ENCODE measurements at regions not wholly inside any gene's neighbourhood (a gene's known extent, or its start where the extent isn't known, plus 50 kb on each side); places are given as distances from the start of the nearest gene placed in this dataset.
A peak's percentile ranks its signal among the peaks of the same experiment; 100 is the strongest.

- ATAC-seq, result peak in 1 of 2 donors; percentile 25
- Histone ChIP-seq H3K27me3 (no peaks in the 10 kb centered on the region), H3K9me3 (no peaks in the 10 kb centered on the region), H3K36me3 (no peaks in the 10 kb centered on the region), H3K27ac (peak overlapping the region; percentile 66 to 84 (median 78)), H3K4me3 (no peak overlapping the region), H3K4me1 (peaks cover 80 to 83% of the 10 kb centered on the region in 2 donors)
- in situ Hi-C loops (cut with MboI; ENCODE audit: low sequenced_read_pairs in 4 of 4) (no loop called here), intact Hi-C loops (cut with DNase I; ENCODE audit: low total_unique reads) (no loop called here)
- TF ChIP-seq POLR2A (IDR thresholded peaks at IDR 0.05) (no peak), CTCF (IDR thresholded peaks at IDR 0.05 in 4 of 5, conservative IDR thresholded peaks at IDR 0.05 in 1 of 5) (no peak)
- peak in 1 of 2 donors; percentile 37 for DNase-seq
Observed at GRCh38 chr2:219706823-219707281, 79.4 kb downstream of the SLC4A3 start.

DNA sequence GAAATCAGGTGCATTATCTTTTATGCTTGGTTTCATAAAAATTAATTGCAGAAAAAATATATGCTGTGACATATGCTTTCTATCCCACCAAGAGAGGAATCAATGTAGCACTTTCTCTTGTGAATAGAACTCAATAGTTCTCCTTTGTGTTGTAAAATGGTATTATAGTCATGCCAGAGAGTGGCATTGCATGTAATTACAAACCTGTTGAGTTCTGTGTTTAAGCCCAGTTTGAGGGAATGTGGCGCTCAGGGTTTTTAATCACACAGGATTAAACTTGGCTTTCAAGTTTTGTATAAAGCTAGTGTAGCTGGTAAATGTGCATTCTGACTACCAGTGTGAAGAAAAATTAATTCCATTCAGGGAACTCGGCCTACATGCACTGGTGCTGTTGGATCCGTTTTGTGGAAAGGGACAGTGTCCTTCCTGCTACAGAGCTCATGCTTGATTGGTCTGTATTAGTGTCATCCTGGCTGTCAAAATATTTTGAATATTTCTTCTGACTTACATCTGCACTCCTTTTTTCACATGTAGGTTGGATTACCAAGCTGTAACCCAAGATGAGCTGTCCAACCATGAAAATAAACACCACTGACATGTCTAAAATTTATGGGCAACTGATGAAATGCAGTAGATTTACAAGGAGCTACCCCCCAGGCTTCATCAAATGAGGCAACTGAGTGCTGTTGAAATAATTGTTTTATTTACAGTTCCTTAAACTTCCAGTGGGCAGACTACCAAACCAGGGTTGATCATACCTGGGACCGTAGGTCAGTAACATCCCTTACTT is 80.3 kb downstream of the SLC4A3 start:
- H3K27ac ChIP-seq, result peak overlapping the region; percentile 66 to 84 (median 78)
- H3K9me3 ChIP-seq, result no peaks in the 10 kb centered on the region
- DNase-seq, result peak in 1 of 2 donors; percentile 36
- peaks cover 72 to 74% of the 10 kb centered on the region in 2 donors for H3K4me1 ChIP-seq
- ATAC-seq, result peak; percentile 52 to 64
- no peaks in the 10 kb centered on the region for H3K27me3 ChIP-seq
- no peak overlapping the region for H3K4me3 ChIP-seq
- in situ Hi-C loops (cut with MboI; ENCODE audit: low sequenced_read_pairs in 4 of 4), result no loop called here
- intact Hi-C loops (cut with DNase I; ENCODE audit: low total_unique reads), result no loop called here
- H3K36me3 ChIP-seq, result no peaks in the 10 kb centered on the region
- TF ChIP-seq CTCF (IDR thresholded peaks at IDR 0.05 in 4 of 5, conservative IDR thresholded peaks at IDR 0.05 in 1 of 5), result no peak
- TF ChIP-seq POLR2A (IDR thresholded peaks at IDR 0.05), result no peak

DNA sequence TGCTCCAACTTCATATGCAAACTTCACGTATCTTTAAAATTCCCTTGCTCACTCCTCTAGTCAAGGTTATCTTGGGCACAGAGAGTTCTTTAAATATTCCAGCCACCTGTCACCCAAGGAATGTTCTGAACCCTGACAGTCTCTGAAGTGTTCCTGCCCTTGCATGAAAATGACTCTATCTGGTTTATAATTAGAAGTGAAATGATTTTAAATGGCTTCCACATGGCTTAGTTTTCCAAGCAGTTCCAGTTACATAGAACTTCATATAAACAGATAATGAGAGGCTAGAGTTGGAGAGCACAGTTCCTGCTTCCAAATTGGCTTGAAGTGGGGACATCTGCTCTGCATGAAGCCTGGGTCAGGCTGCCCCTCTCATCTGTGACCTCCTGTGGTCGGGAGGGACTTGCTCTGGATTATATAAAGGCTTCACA is 81.9 kb downstream of the SLC4A3 start:
- Histone ChIP-seq H3K4me3 (no peak overlapping the region), H3K36me3 (no peaks in the 10 kb centered on the region), H3K4me1 (peaks cover 55 to 58% of the 10 kb centered on the region in 2 donors), H3K9me3 (no peaks in the 10 kb centered on the region), H3K27ac (peak overlapping the region; percentile 66 to 84 (median 78)), H3K27me3 (no peaks in the 10 kb centered on the region)
- peak; percentile 67 to 72 for ATAC-seq
- peak in 1 of 2 donors; percentile 48 for DNase-seq
- intact Hi-C loops (cut with DNase I; ENCODE audit: low total_unique reads), result no loop called here
- TF ChIP-seq CTCF (IDR thresholded peaks at IDR 0.05 in 4 of 5, conservative IDR thresholded peaks at IDR 0.05 in 1 of 5) (no peak), POLR2A (IDR thresholded peaks at IDR 0.05) (no peak)
- in situ Hi-C loops (cut with MboI; ENCODE audit: low sequenced_read_pairs in 4 of 4), result no loop called here

- H3K27me3 ChIP-seq, result no peaks in the 10 kb centered on the region
- peaks cover 21 to 22% of the 10 kb centered on the region in 2 donors for H3K4me1 ChIP-seq
- TF ChIP-seq POLR2A (IDR thresholded peaks at IDR 0.05) (no peak), CTCF (IDR thresholded peaks at IDR 0.05 in 4 of 5, conservative IDR thresholded peaks at IDR 0.05 in 1 of 5) (no peak)
- H3K36me3 ChIP-seq, result no peaks in the 10 kb centered on the region
- H3K27ac ChIP-seq, result no peak overlapping the region
- in situ Hi-C loops (cut with MboI; ENCODE audit: low sequenced_read_pairs in 4 of 4), result no loop called here
- H3K9me3 ChIP-seq, result no peaks in the 10 kb centered on the region
- no peak overlapping the region for H3K4me3 ChIP-seq
- no peak for DNase-seq
- intact Hi-C loops (cut with DNase I; ENCODE audit: low total_unique reads), result no loop called here
- ATAC-seq, result no peak
Observed at GRCh38 chr2:219713110-219713509, 85.7 kb downstream of the SLC4A3 start.

Measured in gastrocnemius medialis (tissue), 4 donors.